ENCODE measurements at regions not wholly inside any gene's neighbourhood (a gene's known extent, or its start where the extent isn't known, plus 50 kb on each side); places are given as distances from the start of the nearest gene placed in this dataset.

DNA sequence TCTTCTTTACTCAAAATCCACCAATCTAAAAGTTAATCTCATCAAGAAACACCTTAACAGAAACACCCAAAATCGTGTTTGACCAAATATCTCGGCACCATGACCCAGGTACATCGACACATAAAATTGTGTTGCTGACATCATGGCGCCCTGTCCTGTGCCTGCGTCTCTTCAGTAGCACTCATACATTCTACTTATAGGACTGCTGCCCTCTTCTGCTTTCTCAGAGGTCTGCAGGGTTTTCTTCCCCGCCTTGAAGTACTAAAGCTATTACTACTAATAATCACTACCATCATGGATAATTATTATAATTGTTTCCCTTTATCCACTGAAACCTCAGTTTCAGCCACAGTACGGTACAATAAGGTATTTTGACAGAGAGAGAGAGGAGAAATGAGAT, 1403.1 kb upstream of the TENM3 start:
- H3K27ac ChIP-seq (ENCODE audit: low read length, poor library complexity, severe bottlenecking), result no peak overlapping the region
- no peak overlapping the region for H3K9ac ChIP-seq (ENCODE audit: low read length)
- H3K4me1 ChIP-seq (ENCODE audit: control insufficient read depth, insufficient read depth, low read depth, low read length), result no peaks in the 10 kb centered on the region
- H3K4ac ChIP-seq (ENCODE audit: low read depth in 1 of 2, low read length in 2 of 2), result no peak overlapping the region
- no peak overlapping the region for H2AK5ac ChIP-seq (ENCODE audit: low read length, severe bottlenecking)
- no peaks in the 10 kb centered on the region for H3K79me1 ChIP-seq (replicated peaks; ENCODE audit: low read length, poor library complexity, severe bottlenecking)
- no peak overlapping the region for H3K18ac ChIP-seq (ENCODE audit: low read depth in 1 of 2, low read length in 2 of 2)
- H2BK120ac ChIP-seq (ENCODE audit: low read depth, low read length), result no peak overlapping the region
- H3K27me3 ChIP-seq (ENCODE audit: control insufficient read depth in 1 of 2, insufficient read depth in 1 of 2, low read length in 2 of 2), result no peaks in the 10 kb centered on the region
- no peak overlapping the region for H2BK5ac ChIP-seq (ENCODE audit: low read depth, low read length, poor library complexity, severe bottlenecking)
- H4K91ac ChIP-seq (ENCODE audit: low read length), result no peak overlapping the region
- no peak overlapping the region for H2BK12ac ChIP-seq (ENCODE audit: low read length in 2 of 2)
- DNase-seq, result no peak
- no peak overlapping the region for H3K4me3 ChIP-seq (ENCODE audit: insufficient read depth in 1 of 2, low read depth in 1 of 2, low read length in 2 of 2)
- no peak overlapping the region for H2BK15ac ChIP-seq (ENCODE audit: low read depth, poor library complexity, severe bottlenecking)
- H3K23ac ChIP-seq (ENCODE audit: low read length in 2 of 2), result no peak overlapping the region
- no peaks in the 10 kb centered on the region for H3K9me3 ChIP-seq (ENCODE audit: control insufficient read depth, low read length)
- no peak overlapping the region for H4K8ac ChIP-seq (ENCODE audit: low read length)
- H3K36me3 ChIP-seq (ENCODE audit: control insufficient read depth in 1 of 2, insufficient read depth in 2 of 2, low read depth in 1 of 2, low read length in 2 of 2), result no peaks in the 10 kb centered on the region
- H3K4me2 ChIP-seq (ENCODE audit: low read length, poor library complexity, severe bottlenecking), result no peak overlapping the region
- H3K14ac ChIP-seq (ENCODE audit: low read length in 2 of 2), result no peak overlapping the region
- H2AFZ ChIP-seq (ENCODE audit: low read depth, low read length), result no peak overlapping the region
- 70% methylated on average over 5 of the region's 7 CpGs for WGBS

DNA sequence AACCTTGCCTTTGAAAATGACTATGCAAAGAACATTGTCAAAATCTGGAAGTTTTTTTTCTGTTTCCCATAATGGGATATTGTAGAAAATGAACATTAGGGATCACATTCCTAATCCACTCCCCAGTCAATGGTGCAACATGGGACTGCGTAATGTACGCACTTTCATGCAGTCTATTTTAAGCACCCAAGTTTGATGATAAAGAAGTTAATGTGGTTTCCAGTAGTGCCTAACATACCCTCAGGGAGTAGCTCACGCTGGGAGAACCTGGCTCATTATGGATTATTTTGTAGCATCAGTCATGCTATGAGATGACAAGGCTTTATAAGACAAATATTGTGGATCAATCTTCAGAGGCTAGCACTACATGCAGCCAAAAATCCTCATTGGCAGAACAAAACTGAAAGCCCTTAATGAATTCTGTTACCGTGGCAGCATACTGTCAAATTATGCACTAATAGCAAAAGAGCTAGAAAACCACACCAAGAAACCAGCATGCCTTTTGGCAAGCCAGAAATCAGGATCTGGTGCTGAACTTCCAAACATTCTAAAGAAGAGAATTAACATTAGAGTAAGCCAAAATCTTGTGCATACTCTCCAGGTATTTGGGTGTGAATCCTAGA, 1392.8 kb upstream of the TENM3 start:
- no peak for DNase-seq
- no peak overlapping the region for H4K8ac ChIP-seq (ENCODE audit: low read length)
- no peaks in the 10 kb centered on the region for H3K4me1 ChIP-seq (ENCODE audit: control insufficient read depth, insufficient read depth, low read depth, low read length)
- no peak overlapping the region for H3K27ac ChIP-seq (ENCODE audit: low read length, poor library complexity, severe bottlenecking)
- no peak overlapping the region for H4K91ac ChIP-seq (ENCODE audit: low read length)
- H3K9ac ChIP-seq (ENCODE audit: low read length), result no peak overlapping the region
- H3K36me3 ChIP-seq (ENCODE audit: control insufficient read depth in 1 of 2, insufficient read depth in 2 of 2, low read depth in 1 of 2, low read length in 2 of 2), result no peaks in the 10 kb centered on the region
- H2AK5ac ChIP-seq (ENCODE audit: low read length, severe bottlenecking), result no peak overlapping the region
- no peak overlapping the region for H3K4ac ChIP-seq (ENCODE audit: low read depth in 1 of 2, low read length in 2 of 2)
- H2BK15ac ChIP-seq (ENCODE audit: low read depth, poor library complexity, severe bottlenecking), result no peak overlapping the region
- no peak overlapping the region for H3K4me2 ChIP-seq (ENCODE audit: low read length, poor library complexity, severe bottlenecking)
- H3K18ac ChIP-seq (ENCODE audit: low read depth in 1 of 2, low read length in 2 of 2), result no peak overlapping the region
- H2BK12ac ChIP-seq (ENCODE audit: low read length in 2 of 2), result no peak overlapping the region
- H3K14ac ChIP-seq (ENCODE audit: low read length in 2 of 2), result no peak overlapping the region
- H2BK120ac ChIP-seq (ENCODE audit: low read depth, low read length), result no peak overlapping the region
- no peak overlapping the region for H3K23ac ChIP-seq (ENCODE audit: low read length in 2 of 2)
- H3K4me3 ChIP-seq (ENCODE audit: insufficient read depth in 1 of 2, low read depth in 1 of 2, low read length in 2 of 2), result no peak overlapping the region
- H3K9me3 ChIP-seq (ENCODE audit: control insufficient read depth, low read length), result no peaks in the 10 kb centered on the region
- no peak overlapping the region for H2AFZ ChIP-seq (ENCODE audit: low read depth, low read length)
- H3K27me3 ChIP-seq (ENCODE audit: control insufficient read depth in 1 of 2, insufficient read depth in 1 of 2, low read length in 2 of 2), result no peaks in the 10 kb centered on the region
- 85% methylated on average over 4 of the region's 4 CpGs for WGBS
- no peak overlapping the region for H2BK5ac ChIP-seq (ENCODE audit: low read depth, low read length, poor library complexity, severe bottlenecking)
- no peaks in the 10 kb centered on the region for H3K79me1 ChIP-seq (replicated peaks; ENCODE audit: low read length, poor library complexity, severe bottlenecking)

DNA sequence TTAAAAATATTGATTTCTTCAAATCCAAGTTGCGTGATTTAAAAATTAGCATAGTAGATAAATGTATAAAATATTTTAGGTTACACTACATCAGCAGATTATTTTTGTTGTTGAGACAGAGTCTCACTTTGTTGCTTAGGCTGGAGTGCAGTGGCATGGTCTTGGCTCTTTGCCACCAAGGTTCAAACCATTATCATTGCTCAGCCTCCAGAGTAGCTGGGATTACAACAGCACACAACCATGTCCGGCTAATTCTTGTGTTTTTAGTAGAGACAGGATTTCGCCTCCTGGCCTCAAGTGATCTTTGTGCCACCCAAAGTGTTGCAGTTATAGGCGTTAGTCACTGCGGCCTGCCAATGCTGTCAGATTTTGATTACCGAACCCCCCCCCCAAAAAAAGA, 1390.5 kb upstream of the TENM3 start:
- Histone ChIP-seq H4K91ac (ENCODE audit: low read length) (no peak overlapping the region), H3K4me3 (ENCODE audit: insufficient read depth in 1 of 2, low read depth in 1 of 2, low read length in 2 of 2) (no peak overlapping the region), H2AK5ac (ENCODE audit: low read length, severe bottlenecking) (no peak overlapping the region), H2BK5ac (ENCODE audit: low read depth, low read length, poor library complexity, severe bottlenecking) (no peak overlapping the region), H4K8ac (ENCODE audit: low read length) (no peak overlapping the region), H3K9ac (ENCODE audit: low read length) (no peak overlapping the region), H3K9me3 (ENCODE audit: control insufficient read depth, low read length) (no peaks in the 10 kb centered on the region), H3K4ac (ENCODE audit: low read depth in 1 of 2, low read length in 2 of 2) (no peak overlapping the region), H2AFZ (ENCODE audit: low read depth, low read length) (no peak overlapping the region), H2BK120ac (ENCODE audit: low read depth, low read length) (no peak overlapping the region), H3K79me1 (replicated peaks; ENCODE audit: low read length, poor library complexity, severe bottlenecking) (no peaks in the 10 kb centered on the region), H3K4me1 (ENCODE audit: control insufficient read depth, insufficient read depth, low read depth, low read length) (no peaks in the 10 kb centered on the region), H2BK12ac (ENCODE audit: low read length in 2 of 2) (no peak overlapping the region), H3K14ac (ENCODE audit: low read length in 2 of 2) (no peak overlapping the region), H3K27ac (ENCODE audit: low read length, poor library complexity, severe bottlenecking) (no peak overlapping the region), H3K4me2 (ENCODE audit: low read length, poor library complexity, severe bottlenecking) (no peak overlapping the region), H2BK15ac (ENCODE audit: low read depth, poor library complexity, severe bottlenecking) (no peak overlapping the region), H3K18ac (ENCODE audit: low read depth in 1 of 2, low read length in 2 of 2) (no peak overlapping the region), H3K23ac (ENCODE audit: low read length in 2 of 2) (no peak overlapping the region), H3K36me3 (ENCODE audit: control insufficient read depth in 1 of 2, insufficient read depth in 2 of 2, low read depth in 1 of 2, low read length in 2 of 2) (no peaks in the 10 kb centered on the region), H3K27me3 (ENCODE audit: control insufficient read depth in 1 of 2, insufficient read depth in 1 of 2, low read length in 2 of 2) (no peaks in the 10 kb centered on the region)
- no peak for DNase-seq
- 60% methylated on average over 4 of the region's 6 CpGs for WGBS

DNA sequence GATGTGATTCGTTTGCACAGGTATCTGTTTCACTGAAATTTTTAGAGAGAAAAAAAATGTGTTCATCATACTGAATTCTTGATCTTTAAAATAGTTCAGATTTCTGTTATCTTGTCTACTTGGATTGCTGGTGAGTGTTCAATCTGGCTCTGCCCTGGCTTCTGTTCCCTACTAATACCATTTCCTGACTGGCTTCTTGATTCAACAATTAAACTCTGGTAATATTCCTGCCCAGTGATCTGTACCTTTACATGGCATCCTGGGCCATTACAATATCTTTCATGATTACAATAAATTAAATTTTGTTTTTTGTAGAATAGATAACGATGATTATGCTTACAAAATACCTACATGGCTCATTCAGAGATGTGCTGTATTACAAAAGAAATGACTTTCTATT, 1388.0 kb upstream of the TENM3 start:
- H3K4me2 ChIP-seq (ENCODE audit: low read length, poor library complexity, severe bottlenecking), result no peak overlapping the region
- no peak overlapping the region for H2BK120ac ChIP-seq (ENCODE audit: low read depth, low read length)
- H2AK5ac ChIP-seq (ENCODE audit: low read length, severe bottlenecking), result no peak overlapping the region
- H3K23ac ChIP-seq (ENCODE audit: low read length in 2 of 2), result no peak overlapping the region
- no peak overlapping the region for H4K91ac ChIP-seq (ENCODE audit: low read length)
- no peaks in the 10 kb centered on the region for H3K36me3 ChIP-seq (ENCODE audit: control insufficient read depth in 1 of 2, insufficient read depth in 2 of 2, low read depth in 1 of 2, low read length in 2 of 2)
- no peak overlapping the region for H3K18ac ChIP-seq (ENCODE audit: low read depth in 1 of 2, low read length in 2 of 2)
- no peak overlapping the region for H2BK12ac ChIP-seq (ENCODE audit: low read length in 2 of 2)
- H2BK5ac ChIP-seq (ENCODE audit: low read depth, low read length, poor library complexity, severe bottlenecking), result no peak overlapping the region
- H3K27ac ChIP-seq (ENCODE audit: low read length, poor library complexity, severe bottlenecking), result no peak overlapping the region
- no peak overlapping the region for H3K4me3 ChIP-seq (ENCODE audit: insufficient read depth in 1 of 2, low read depth in 1 of 2, low read length in 2 of 2)
- H3K14ac ChIP-seq (ENCODE audit: low read length in 2 of 2), result no peak overlapping the region
- H3K4me1 ChIP-seq (ENCODE audit: control insufficient read depth, insufficient read depth, low read depth, low read length), result no peaks in the 10 kb centered on the region
- H4K8ac ChIP-seq (ENCODE audit: low read length), result no peak overlapping the region
- no peak overlapping the region for H3K9ac ChIP-seq (ENCODE audit: low read length)
- 88% methylated on average over 1 of the region's 2 CpGs for WGBS
- H2AFZ ChIP-seq (ENCODE audit: low read depth, low read length), result no peak overlapping the region
- DNase-seq, result no peak
- no peak overlapping the region for H3K4ac ChIP-seq (ENCODE audit: low read depth in 1 of 2, low read length in 2 of 2)
- no peaks in the 10 kb centered on the region for H3K27me3 ChIP-seq (ENCODE audit: control insufficient read depth in 1 of 2, insufficient read depth in 1 of 2, low read length in 2 of 2)
- no peaks in the 10 kb centered on the region for H3K79me1 ChIP-seq (replicated peaks; ENCODE audit: low read length, poor library complexity, severe bottlenecking)
- no peaks in the 10 kb centered on the region for H3K9me3 ChIP-seq (ENCODE audit: control insufficient read depth, low read length)
- H2BK15ac ChIP-seq (ENCODE audit: low read depth, poor library complexity, severe bottlenecking), result no peak overlapping the region

Data from mesenchymal stem cell (in vitro differentiated cells and primary cell).